Lung (tissue), 11 donors: ENCODE measurements at regions not wholly inside any gene's neighbourhood (a gene's known extent, or its start where the extent isn't known, plus 50 kb on each side); places are given as distances from the start of the nearest gene placed in this dataset.
A peak's percentile ranks its signal among the peaks of the same experiment; 100 is the strongest.

ENCODE experiments used
- ATAC-seq: fragments of 200-7000 bp; cut with Tn5 transposase; one replicate; pipeline ENCODE4 v1.9.1; 2020; ENCODE audit warnings: moderate number of reproducible peaks; ENCODE audit not compliant: insufficient read depth, low FRiP score
- DNase-seq, 3 donors: peaks; one replicate each; pipeline ENCODE4 v3.0.0-alpha.2; 2013 to 2017
- H3K27ac ChIP-seq, 2 donors: one replicate each; pipeline ENCODE4 v1.5.1; 2013; ENCODE audit warnings: mild to moderate bottlenecking in 2 of 2, moderate library complexity in 2 of 2, control low read depth in 1 of 2, inconsistent platforms in 1 of 2, low read depth in 1 of 2, low read length in 1 of 2
- H3K27me3 ChIP-seq, 3 donors: one replicate each; pipeline ENCODE4 v1.5.1; 2013; ENCODE audit warnings: low read length in 2 of 3; ENCODE audit not compliant: control insufficient read depth in 3 of 3, insufficient read depth in 3 of 3
- H3K36me3 ChIP-seq, 4 donors: one replicate each; pipeline ENCODE4 v1.5.1; 2013; ENCODE audit warnings: low read length in 4 of 4, mild to moderate bottlenecking in 1 of 4, moderate library complexity in 1 of 4; ENCODE audit not compliant: control insufficient read depth in 4 of 4, insufficient read depth in 4 of 4
- H3K4me1 ChIP-seq, 5 donors: one replicate each; pipeline ENCODE4 v1.5.1; 2013; ENCODE audit warnings: low read length in 5 of 5, mild to moderate bottlenecking in 2 of 5, moderate library complexity in 1 of 5; ENCODE audit not compliant: control insufficient read depth in 5 of 5, insufficient read depth in 5 of 5
- H3K4me3 ChIP-seq: one replicate; pipeline ENCODE4 v1.5.1; 2013; ENCODE audit warnings: mild to moderate bottlenecking, control low read depth, moderate library complexity
- H3K9ac ChIP-seq, 2 donors: one replicate each; pipeline ENCODE4 v1.5.1; 2013; ENCODE audit warnings: low read length in 2 of 2, control low read depth in 1 of 2; ENCODE audit not compliant: insufficient read depth in 1 of 2
- H3K9me3 ChIP-seq, 4 donors: one replicate each; pipeline ENCODE4 v1.5.1; 2013; ENCODE audit warnings: low read length in 3 of 4, mild to moderate bottlenecking in 1 of 4, moderate library complexity in 1 of 4; ENCODE audit not compliant: control insufficient read depth in 4 of 4, insufficient read depth in 3 of 4
- CTCF ChIP-seq: IDR thresholded peaks from 2 replicates; pipeline ENCODE4 v1.5.1; 2012; ENCODE audit warnings: mild to moderate bottlenecking; ENCODE audit errors: control extremely low read depth, extremely low read depth
- WGBS, 2 donors: extraction: QIAGEN DNeasy Blood & Tissue Kit; methylation state at CpG; one replicate each; pipeline ENCODE4 v1.1.7; 2013; 5-methylcytosine and 5-hydroxymethylcytosine counted together
- donor health status: control.
- donor health status: control.
- donor health status: Bipolar disorder and iron deficiency.
- donor health status: healthy.
- donor health status: DM: yes; HTN: yes; CAD: no.

GRCh38 chr6:12516070-12516469, 200.5 kb upstream of the PHACTR1 start:
- no peak for ATAC-seq
- Histone ChIP-seq H3K4me3 (no peak overlapping the region), H3K27me3 (no peaks in the 10 kb centered on the region), H3K9me3 (no peaks in the 10 kb centered on the region), H3K4me1 (no peaks in the 10 kb centered on the region), H3K36me3 (no peaks in the 10 kb centered on the region), H3K27ac (no peak overlapping the region), H3K9ac (no peak overlapping the region)
- peak in 1 of 3 donors; percentile 19 for DNase-seq
- TF ChIP-seq CTCF: no peak
- WGBS, 2 donors: 32 to 58% methylated on average over 1 of the region's 1 CpG

GRCh38 chr6:12522347-12522746, 194.2 kb upstream of the PHACTR1 start:
- WGBS, 2 donors: 80 to 100% methylated on average over 1 of the region's 1 CpG
- H3K9me3 ChIP-seq: no peaks in the 10 kb centered on the region
- H3K27ac ChIP-seq: no peak overlapping the region

GRCh38 chr6:12523726-12524125, 192.8 kb upstream of the PHACTR1 start:
- no peaks in the 10 kb centered on the region for H3K4me1 ChIP-seq
- DNase-seq (no peak), ATAC-seq (no peak)
- H3K9ac ChIP-seq: no peak overlapping the region
- 87 to 92% methylated on average over 1 of the region's 1 CpG for WGBS, 2 donors
- H3K27me3 ChIP-seq: no peaks in the 10 kb centered on the region
- no peak overlapping the region for H3K27ac ChIP-seq
- no peak for TF ChIP-seq CTCF
- H3K9me3 ChIP-seq: no peaks in the 10 kb centered on the region
- no peak overlapping the region for H3K4me3 ChIP-seq
- no peaks in the 10 kb centered on the region for H3K36me3 ChIP-seq

More at GRCh38 chr6:12522347-12522746, 194.2 kb upstream of the PHACTR1 start:
- no peak for TF ChIP-seq CTCF
- H3K4me1 ChIP-seq: no peaks in the 10 kb centered on the region
- no peak overlapping the region for H3K9ac ChIP-seq
- ATAC-seq (no peak), DNase-seq (no peak)
- no peaks in the 10 kb centered on the region for H3K27me3 ChIP-seq
- H3K4me3 ChIP-seq: no peak overlapping the region
- no peaks in the 10 kb centered on the region for H3K36me3 ChIP-seq

- peaks cover 0 to under 1% (median 0%) of the 10 kb centered on the region in 5 donors for H3K4me1 ChIP-seq
- TF ChIP-seq CTCF: no peak
- H3K27me3 ChIP-seq: no peaks in the 10 kb centered on the region
- ATAC-seq: no peak
- no peaks in the 10 kb centered on the region for H3K36me3 ChIP-seq
- H3K4me3 ChIP-seq: no peak overlapping the region
- WGBS, 2 donors: 99 to 100% methylated on average over 3 of the region's 3 CpGs
- DNase-seq: no peak
- no peak overlapping the region for H3K9ac ChIP-seq
- H3K9me3 ChIP-seq: no peaks in the 10 kb centered on the region
- no peak overlapping the region for H3K27ac ChIP-seq
Measured at GRCh38 chr6:12525276-12525675, 191.3 kb upstream of the PHACTR1 start.
